Neural progenitor cell (in vitro differentiated cells): ENCODE measurements at regions not wholly inside any gene's neighbourhood (a gene's known extent, or its start where the extent isn't known, plus 50 kb on each side); places are given as distances from the start of the nearest gene placed in this dataset.

ENCODE experiments used
- DNase-seq: peaks from one replicate; pipeline ENCODE4 v3.0.0-alpha.2; 2016; ENCODE audit warnings: low spot score
- H2AFZ ChIP-seq: fragments of 200-600 bp; sonication (generic); replicated peaks from 2 replicates; pipeline ENCODE4 v1.6.1; 2016; ENCODE audit warnings: antibody characterized with exemption
- H3F3A ChIP-seq: fragments of 200-600 bp; sonication (generic); 2 replicates; pipeline ENCODE4 v1.6.1; 2016; ENCODE audit warnings: antibody characterized with exemption, low read depth
- H3K27ac ChIP-seq: fragments of 200-600 bp; sonication (generic); 2 replicates; pipeline ENCODE4 v1.5.1; 2016; ENCODE audit warnings: mild to moderate bottlenecking
- H3K27me3 ChIP-seq: fragments of 200-600 bp; sonication (generic); 2 replicates; pipeline ENCODE4 v1.6.1; 2016; ENCODE audit warnings: mild to moderate bottlenecking, moderate library complexity
- H3K36me3 ChIP-seq: fragments of 200-600 bp; sonication (generic); 2 replicates; pipeline ENCODE4 v1.5.1; 2016
- H3K4me1 ChIP-seq: fragments of 200-600 bp; sonication (generic); 2 replicates; pipeline ENCODE4 v1.6.1; 2016; ENCODE audit warnings: mixed run types
- H3K4me2 ChIP-seq: fragments of 200-600 bp; sonication (generic); 2 replicates; pipeline ENCODE4 v1.6.1; 2016
- H3K4me3 ChIP-seq: fragments of 200-600 bp; sonication (generic); 2 replicates; pipeline ENCODE4 v1.5.1; 2016
- H3K79me2 ChIP-seq: fragments of 200-600 bp; sonication (generic); 2 replicates; pipeline ENCODE4 v1.6.1; 2016; ENCODE audit warnings: low read depth
- H3K9ac ChIP-seq: fragments of 200-600 bp; sonication (generic); 2 replicates; pipeline ENCODE4 v1.6.1; 2016
- H3K9me3 ChIP-seq: fragments of 200-600 bp; sonication (generic); 2 replicates; pipeline ENCODE4 v1.5.1; 2016; ENCODE audit warnings: low read depth
- H4K20me1 ChIP-seq: fragments of 200-600 bp; sonication (generic); 2 replicates; pipeline ENCODE4 v1.6.1; 2016; ENCODE audit warnings: low read depth
- H3K27ac Mint-ChIP-seq: 3 replicates; pipeline ENCODE4 v1.8.0; 2021; ENCODE audit warnings: mixed read lengths
- H3K27me3 Mint-ChIP-seq: 2 replicates; pipeline ENCODE4 v1.8.0; 2022; ENCODE audit warnings: low read depth, mild to moderate bottlenecking, inconsistent platforms, moderate library complexity, mixed read lengths; ENCODE audit not compliant: insufficient read depth
- H3K36me3 Mint-ChIP-seq: 3 replicates; pipeline ENCODE4 v1.8.0; 2021; ENCODE audit warnings: mixed read lengths
- H3K4me1 Mint-ChIP-seq: 3 replicates; pipeline ENCODE4 v1.8.0; 2021; ENCODE audit warnings: mixed read lengths
- H3K4me3 Mint-ChIP-seq: 3 replicates; pipeline ENCODE4 v1.8.0; 2021; ENCODE audit warnings: mild to moderate bottlenecking, moderate library complexity, mixed read lengths
- H3K9me3 Mint-ChIP-seq: 3 replicates; pipeline ENCODE4 v1.8.0; 2020; ENCODE audit warnings: mixed read lengths
- CTCF ChIP-seq: fragments of 200-600 bp; sonication (generic); IDR thresholded peaks from 2 replicates; pipeline ENCODE4 v1.5.1; 2017; ENCODE audit warnings: antibody characterized with exemption, mild to moderate bottlenecking
- EZH2 ChIP-seq: fragments of 200-600 bp; sonication (generic); IDR thresholded peaks from 2 replicates; pipeline ENCODE4 v1.6.1; 2017; ENCODE audit warnings: antibody characterized with exemption, mild to moderate bottlenecking, moderate library complexity
- EZH2phosphoT487 ChIP-seq: fragments of 200-600 bp; sonication (generic); IDR thresholded peaks from 2 replicates; pipeline ENCODE4 v1.6.1; 2017; ENCODE audit warnings: antibody characterized with exemption

DNA sequence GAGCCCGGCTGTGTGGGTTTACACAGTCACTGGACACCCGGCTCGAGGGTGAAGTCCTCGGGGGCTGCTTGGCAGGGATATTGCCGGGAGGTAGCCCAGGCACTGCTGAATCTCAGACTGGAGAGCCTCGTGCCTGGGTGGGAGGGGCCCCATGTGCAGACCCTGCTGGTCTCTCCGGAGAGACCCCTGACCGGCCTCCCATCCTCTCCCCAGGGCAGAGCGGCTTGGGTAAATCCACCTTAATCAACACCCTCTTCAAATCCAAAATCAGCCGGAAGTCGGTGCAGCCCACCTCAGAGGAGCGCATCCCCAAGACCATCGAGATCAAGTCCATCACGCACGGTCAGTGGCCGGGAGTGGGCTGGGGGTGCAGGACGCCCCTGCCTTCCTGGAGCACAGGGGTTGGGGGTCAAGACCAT is 346.5 kb downstream of the SEC14L1 start:
- H3K27ac Mint-ChIP-seq = no peak overlapping the region
- peaks cover 40% of the 10 kb centered on the region for H3K79me2 ChIP-seq

DNA sequence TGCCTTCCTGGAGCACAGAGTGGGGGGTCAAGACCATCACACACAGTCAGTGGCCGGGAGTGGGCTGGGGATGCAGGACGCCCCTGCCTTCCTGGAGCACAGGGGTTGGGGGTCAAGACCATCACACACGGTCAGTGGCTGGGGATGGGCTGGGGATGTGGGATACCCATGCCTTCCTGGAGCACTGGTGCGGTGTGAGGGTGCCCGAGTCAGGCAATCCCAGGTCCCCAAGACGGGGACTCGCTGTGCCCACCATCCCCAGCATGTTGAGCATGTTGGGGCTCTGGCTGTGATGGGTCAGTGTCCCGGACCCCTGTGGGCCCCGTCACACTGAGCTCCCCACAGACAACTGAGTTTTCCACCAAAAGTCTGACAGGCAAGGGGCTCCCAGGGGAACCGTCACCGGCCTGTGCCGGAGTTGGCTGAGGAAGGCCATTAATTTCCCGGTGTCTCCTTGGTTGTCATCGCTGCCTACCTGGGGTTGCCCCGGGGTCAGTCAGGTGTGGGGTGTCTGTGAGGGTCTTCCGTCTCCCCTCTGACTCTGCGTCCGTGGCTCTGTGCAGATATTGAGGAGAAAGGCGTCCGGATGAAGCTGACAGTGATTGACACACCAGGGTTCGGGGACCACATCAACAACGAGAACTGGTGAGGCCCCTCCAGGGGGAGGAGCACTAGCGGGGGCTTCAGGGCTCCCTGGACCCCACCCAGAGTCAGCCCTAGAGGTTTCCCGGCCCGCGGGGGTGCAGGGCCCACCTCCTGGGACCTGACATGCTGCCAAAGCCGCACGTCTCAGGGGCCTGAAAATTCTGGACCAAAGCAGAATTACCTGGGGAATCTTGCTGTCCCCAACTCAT is 347.1 kb downstream of the SEC14L1 start:
- Mint-ChIP-seq H3K4me1 (no peaks in the 10 kb centered on the region), H3K4me3 (no peak overlapping the region), H3K27ac (no peak overlapping the region), H3K27me3 (peaks cover 4% of the 10 kb centered on the region), H3K9me3 (no peaks in the 10 kb centered on the region), H3K36me3 (peaks cover 13% of the 10 kb centered on the region)
- Histone ChIP-seq H3K9me3 (no peaks in the 10 kb centered on the region), H3K9ac (no peak overlapping the region), H4K20me1 (peaks cover 11% of the 10 kb centered on the region), H3F3A (peaks cover 2% of the 10 kb centered on the region), H2AFZ (no peak overlapping the region), H3K36me3 (no peaks in the 10 kb centered on the region), H3K4me2 (no peak overlapping the region), H3K79me2 (peaks cover 33% of the 10 kb centered on the region), H3K27me3 (no peaks in the 10 kb centered on the region), H3K4me3 (no peak overlapping the region), H3K27ac (no peak overlapping the region), H3K4me1 (no peaks in the 10 kb centered on the region)
- DNase-seq = no peak
- no peak for TF ChIP-seq CTCF
- TF ChIP-seq EZH2phosphoT487 = no peak
- no peak for TF ChIP-seq EZH2

More for the DNA sequence above, 346.5 kb downstream of the SEC14L1 start:
- H3K27me3 Mint-ChIP-seq = peaks cover 4% of the 10 kb centered on the region
- H3K4me3 Mint-ChIP-seq = no peak overlapping the region
- Histone ChIP-seq H3K36me3 (no peaks in the 10 kb centered on the region), H3K27ac (no peak overlapping the region), H3K9ac (no peak overlapping the region), H4K20me1 (peaks cover 7% of the 10 kb centered on the region), H3K9me3 (no peaks in the 10 kb centered on the region), H3K27me3 (no peaks in the 10 kb centered on the region), H3K4me3 (no peak overlapping the region), H3K4me1 (no peaks in the 10 kb centered on the region), H3K4me2 (no peak overlapping the region), H2AFZ (no peak overlapping the region), H3F3A (no peaks in the 10 kb centered on the region)
- no peaks in the 10 kb centered on the region for H3K9me3 Mint-ChIP-seq
- no peak for DNase-seq
- TF ChIP-seq CTCF (no peak), EZH2phosphoT487 (no peak), EZH2 (no peak)
- peaks cover 13% of the 10 kb centered on the region for H3K36me3 Mint-ChIP-seq
- no peaks in the 10 kb centered on the region for H3K4me1 Mint-ChIP-seq

- Histone ChIP-seq H3K36me3 (no peaks in the 10 kb centered on the region), H4K20me1 (peaks cover 18% of the 10 kb centered on the region), H3K27me3 (no peaks in the 10 kb centered on the region), H3K4me3 (no peak overlapping the region), H2AFZ (no peak overlapping the region), H3K9ac (no peak overlapping the region), H3K79me2 (peaks cover 25% of the 10 kb centered on the region), H3K4me1 (peaks cover 4% of the 10 kb centered on the region), H3K9me3 (no peaks in the 10 kb centered on the region), H3K4me2 (no peak overlapping the region), H3F3A (peaks cover 9% of the 10 kb centered on the region), H3K27ac (no peak overlapping the region)
- DNase-seq = no peak
- Mint-ChIP-seq H3K36me3 (peaks cover 9% of the 10 kb centered on the region), H3K9me3 (no peaks in the 10 kb centered on the region), H3K4me1 (no peaks in the 10 kb centered on the region), H3K27me3 (peaks cover 4% of the 10 kb centered on the region), H3K27ac (no peak overlapping the region), H3K4me3 (no peak overlapping the region)
- TF ChIP-seq EZH2 = no peak
- TF ChIP-seq CTCF = no peak
- TF ChIP-seq EZH2phosphoT487 = no peak
These were observed 347.9 kb downstream of the SEC14L1 start for GRCh38 chr17:77488531-77489238.
